ENCODE measurements at regions not wholly inside any gene's neighbourhood (a gene's known extent, or its start where the extent isn't known, plus 50 kb on each side); places are given as distances from the start of the nearest gene placed in this dataset.

DNA sequence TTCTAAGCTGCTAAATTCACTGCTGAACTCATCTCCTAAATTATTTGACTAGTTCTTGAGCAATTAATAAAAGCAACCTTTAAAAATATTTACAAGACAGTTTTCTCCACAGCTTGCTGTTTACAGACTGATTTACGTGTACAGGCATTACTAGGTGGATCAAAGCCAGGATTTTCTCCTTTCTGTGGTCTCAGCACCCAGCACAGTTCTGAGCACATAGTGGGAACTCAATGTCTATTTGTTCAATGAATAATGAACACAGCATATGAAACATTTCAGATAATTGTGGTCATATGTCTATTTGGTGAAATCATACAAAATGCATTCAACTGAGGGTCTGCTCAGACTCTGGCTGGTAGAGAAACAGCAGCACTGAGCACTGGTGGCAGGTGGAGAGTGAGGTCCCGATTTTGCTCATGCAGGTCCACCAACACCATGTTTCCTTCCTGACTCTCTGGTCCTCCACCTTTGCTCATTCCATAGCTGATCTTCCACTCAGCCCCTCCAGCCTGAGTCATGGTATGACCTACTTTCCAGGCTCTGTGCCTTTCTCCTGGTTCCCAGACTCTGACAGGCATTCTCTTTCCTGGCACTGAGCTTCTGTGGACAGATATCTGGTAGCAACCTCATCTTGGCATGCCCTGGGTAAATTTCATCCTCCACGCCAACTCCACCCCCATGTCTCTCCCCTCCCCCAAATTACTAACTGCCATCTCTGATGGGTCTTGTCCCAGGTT is 311.3 kb downstream of the TGFB2 start:
- Mint-ChIP-seq H3K9me3 (peaks cover 0 to 3% (median 0%) of the 10 kb centered on the region in 7 donors), H3K27ac (no peak overlapping the region), H3K27me3 (ENCODE audit: low read depth in 3 of 3) (peaks cover 0 to 2% (median 0%) of the 10 kb centered on the region in 3 donors), H3K4me3 (no peak overlapping the region), H3K4me1 (no peaks in the 10 kb centered on the region), H3K36me3 (no peaks in the 10 kb centered on the region)
- Histone ChIP-seq H3K27ac (ENCODE audit: low read depth in 1 of 2, low read length in 2 of 2) (no peak overlapping the region), H3K27me3 (ENCODE audit: control insufficient read depth in 2 of 2, insufficient read depth in 2 of 2, low read length in 2 of 2) (no peaks in the 10 kb centered on the region), H2AFZ (ENCODE audit: insufficient read depth, low read depth, low read length, poor library complexity, severe bottlenecking) (no peak overlapping the region), H3K9me3 (replicated peaks in 1 of 2; ENCODE audit: control insufficient read depth in 1 of 2, insufficient read depth in 1 of 2, low read length in 2 of 2) (peaks cover 0 to 2% of the 10 kb centered on the region in 2 donors), H3K79me2 (ENCODE audit: insufficient read depth, low read length) (no peaks in the 10 kb centered on the region), H3K4me2 (replicated peaks; ENCODE audit: extremely low read depth, low read length, poor library complexity, severe bottlenecking) (no peak overlapping the region), H3K36me3 (replicated peaks in 1 of 2; ENCODE audit: control insufficient read depth in 1 of 2, insufficient read depth in 2 of 2, low read length in 2 of 2) (no peaks in the 10 kb centered on the region), H4K20me1 (ENCODE audit: insufficient read depth, low read length) (no peaks in the 10 kb centered on the region), H3K4me3 (replicated peaks in 1 of 3; ENCODE audit: low read depth in 2 of 3, low read length in 3 of 3) (no peak overlapping the region), H3K9ac (ENCODE audit: insufficient read depth, low read length, poor library complexity, severe bottlenecking) (no peak overlapping the region), H3K4me1 (ENCODE audit: control insufficient read depth in 1 of 2, insufficient read depth in 2 of 2, low read length in 2 of 2) (no peaks in the 10 kb centered on the region)
- TF ChIP-seq, protein P1, sequence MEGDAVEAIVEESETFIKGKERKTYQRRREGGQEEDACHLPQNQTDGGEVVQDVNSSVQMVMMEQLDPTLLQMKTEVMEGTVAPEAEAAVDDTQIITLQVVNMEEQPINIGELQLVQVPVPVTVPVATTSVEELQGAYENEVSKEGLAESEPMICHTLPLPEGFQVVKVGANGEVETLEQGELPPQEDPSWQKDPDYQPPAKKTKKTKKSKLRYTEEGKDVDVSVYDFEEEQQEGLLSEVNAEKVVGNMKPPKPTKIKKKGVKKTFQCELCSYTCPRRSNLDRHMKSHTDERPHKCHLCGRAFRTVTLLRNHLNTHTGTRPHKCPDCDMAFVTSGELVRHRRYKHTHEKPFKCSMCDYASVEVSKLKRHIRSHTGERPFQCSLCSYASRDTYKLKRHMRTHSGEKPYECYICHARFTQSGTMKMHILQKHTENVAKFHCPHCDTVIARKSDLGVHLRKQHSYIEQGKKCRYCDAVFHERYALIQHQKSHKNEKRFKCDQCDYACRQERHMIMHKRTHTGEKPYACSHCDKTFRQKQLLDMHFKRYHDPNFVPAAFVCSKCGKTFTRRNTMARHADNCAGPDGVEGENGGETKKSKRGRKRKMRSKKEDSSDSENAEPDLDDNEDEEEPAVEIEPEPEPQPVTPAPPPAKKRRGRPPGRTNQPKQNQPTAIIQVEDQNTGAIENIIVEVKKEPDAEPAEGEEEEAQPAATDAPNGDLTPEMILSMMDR (IDR thresholded peaks at IDR 0.05): no peak
- intact Hi-C loops (cut with micrococcal nuclease): no loop called here
- 75% methylated on average over 2 of the region's 3 CpGs for WGBS (ENCODE audit: insufficient coverage)
- DNase-seq: no peak

DNA sequence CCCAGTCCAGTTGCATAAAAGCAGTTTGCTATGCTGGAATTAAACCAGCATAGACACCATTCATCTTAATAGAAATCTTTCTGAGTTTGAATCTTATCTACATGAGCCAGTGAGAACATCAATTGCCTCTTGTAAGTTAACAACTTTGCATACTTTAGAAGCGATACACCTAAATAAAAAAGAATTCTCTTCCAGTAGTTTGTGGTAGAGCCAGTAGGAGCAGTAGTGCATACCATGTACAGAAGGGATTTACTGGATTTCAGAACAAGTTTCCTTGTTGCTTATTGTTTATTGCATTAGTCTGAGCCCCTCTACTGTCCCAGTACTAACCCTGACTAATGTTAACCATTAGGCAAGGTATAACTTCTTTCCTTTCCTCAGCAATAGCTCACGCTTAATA is 313.1 kb downstream of the TGFB2 start:
- H3K36me3 ChIP-seq (replicated peaks in 1 of 2; ENCODE audit: control insufficient read depth in 1 of 2, insufficient read depth in 2 of 2, low read length in 2 of 2): no peaks in the 10 kb centered on the region
- Mint-ChIP-seq H3K36me3 (no peaks in the 10 kb centered on the region), H3K4me1 (no peaks in the 10 kb centered on the region), H3K27me3 (ENCODE audit: low read depth in 3 of 3) (peaks cover 0 to 2% (median 1%) of the 10 kb centered on the region in 3 donors), H3K27ac (no peak overlapping the region), H3K4me3 (no peak overlapping the region), H3K9me3 (peaks cover 0 to 3% (median 0%) of the 10 kb centered on the region in 7 donors)
- no peaks in the 10 kb centered on the region for H3K27me3 ChIP-seq (ENCODE audit: control insufficient read depth in 2 of 2, insufficient read depth in 2 of 2, low read length in 2 of 2)
- H3K27ac ChIP-seq (ENCODE audit: low read depth in 1 of 2, low read length in 2 of 2): no peak overlapping the region
- H3K4me1 ChIP-seq (ENCODE audit: control insufficient read depth in 1 of 2, insufficient read depth in 2 of 2, low read length in 2 of 2): no peaks in the 10 kb centered on the region
- no peak overlapping the region for H2AFZ ChIP-seq (ENCODE audit: insufficient read depth, low read depth, low read length, poor library complexity, severe bottlenecking)
- no CpG with 5 or more reads among the region's 2 CpGs for WGBS (ENCODE audit: insufficient coverage)
- no peaks in the 10 kb centered on the region for H4K20me1 ChIP-seq (ENCODE audit: insufficient read depth, low read length)
- no peak for DNase-seq
- no peaks in the 10 kb centered on the region for H3K9me3 ChIP-seq (replicated peaks in 1 of 2; ENCODE audit: control insufficient read depth in 1 of 2, insufficient read depth in 1 of 2, low read length in 2 of 2)
- intact Hi-C loops (cut with micrococcal nuclease): no loop called here
- no peaks in the 10 kb centered on the region for H3K79me2 ChIP-seq (ENCODE audit: insufficient read depth, low read length)
- no peak overlapping the region for H3K4me2 ChIP-seq (replicated peaks; ENCODE audit: extremely low read depth, low read length, poor library complexity, severe bottlenecking)
- TF ChIP-seq, protein P1 (IDR thresholded peaks at IDR 0.05): no peak
- H3K4me3 ChIP-seq (replicated peaks in 1 of 3; ENCODE audit: low read depth in 2 of 3, low read length in 3 of 3): no peak overlapping the region
- no peak overlapping the region for H3K9ac ChIP-seq (ENCODE audit: insufficient read depth, low read length, poor library complexity, severe bottlenecking)
